GM12864 (cell line): ENCODE measurements at regions not wholly inside any gene's neighbourhood (a gene's known extent, or its start where the extent isn't known, plus 50 kb on each side); places are given as distances from the start of the nearest gene placed in this dataset.

ENCODE experiments used
- DNase-seq: peaks from one replicate; pipeline ENCODE4 v3.0.0-alpha.2; 2011; ENCODE audit warnings: low read depth
- H3K4me3 ChIP-seq: 2 replicates; pipeline ENCODE4 v1.5.1; 2011; ENCODE audit warnings: mild to moderate bottlenecking, low read depth, low read length, control low read depth
- TF ChIP-seq, protein P1 (sequence below): IDR thresholded peaks from 2 replicates; pipeline ENCODE4 v1.5.1; 2011; ENCODE audit warnings: low read depth, mild to moderate bottlenecking, moderate library complexity, low read length, control low read depth, inconsistent platforms; ENCODE audit errors: missing control alignments

DNA sequence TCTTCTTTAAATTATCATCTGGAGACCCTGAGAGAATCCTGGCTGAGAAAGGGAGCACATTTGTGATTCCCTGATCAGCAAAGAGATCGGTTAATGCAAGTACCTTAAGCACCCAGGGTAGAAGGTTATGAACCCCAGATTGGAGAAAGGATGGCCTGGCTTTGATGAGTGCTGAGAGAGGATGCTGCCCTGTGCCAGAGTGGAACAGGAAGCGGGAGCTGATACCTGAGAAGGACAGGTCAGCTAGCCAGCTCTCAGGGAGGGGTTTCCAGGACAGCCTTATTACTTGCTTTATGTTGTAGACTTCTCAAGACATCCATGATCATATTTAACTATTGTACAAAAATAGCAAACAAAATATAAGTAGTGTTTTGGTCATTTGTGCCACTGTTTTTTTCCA, 141.9 kb downstream of the GATB start:
- H3K4me3 ChIP-seq: no peak overlapping the region
- no peak for DNase-seq
- TF ChIP-seq, protein P1, sequence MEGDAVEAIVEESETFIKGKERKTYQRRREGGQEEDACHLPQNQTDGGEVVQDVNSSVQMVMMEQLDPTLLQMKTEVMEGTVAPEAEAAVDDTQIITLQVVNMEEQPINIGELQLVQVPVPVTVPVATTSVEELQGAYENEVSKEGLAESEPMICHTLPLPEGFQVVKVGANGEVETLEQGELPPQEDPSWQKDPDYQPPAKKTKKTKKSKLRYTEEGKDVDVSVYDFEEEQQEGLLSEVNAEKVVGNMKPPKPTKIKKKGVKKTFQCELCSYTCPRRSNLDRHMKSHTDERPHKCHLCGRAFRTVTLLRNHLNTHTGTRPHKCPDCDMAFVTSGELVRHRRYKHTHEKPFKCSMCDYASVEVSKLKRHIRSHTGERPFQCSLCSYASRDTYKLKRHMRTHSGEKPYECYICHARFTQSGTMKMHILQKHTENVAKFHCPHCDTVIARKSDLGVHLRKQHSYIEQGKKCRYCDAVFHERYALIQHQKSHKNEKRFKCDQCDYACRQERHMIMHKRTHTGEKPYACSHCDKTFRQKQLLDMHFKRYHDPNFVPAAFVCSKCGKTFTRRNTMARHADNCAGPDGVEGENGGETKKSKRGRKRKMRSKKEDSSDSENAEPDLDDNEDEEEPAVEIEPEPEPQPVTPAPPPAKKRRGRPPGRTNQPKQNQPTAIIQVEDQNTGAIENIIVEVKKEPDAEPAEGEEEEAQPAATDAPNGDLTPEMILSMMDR: no peak

DNA sequence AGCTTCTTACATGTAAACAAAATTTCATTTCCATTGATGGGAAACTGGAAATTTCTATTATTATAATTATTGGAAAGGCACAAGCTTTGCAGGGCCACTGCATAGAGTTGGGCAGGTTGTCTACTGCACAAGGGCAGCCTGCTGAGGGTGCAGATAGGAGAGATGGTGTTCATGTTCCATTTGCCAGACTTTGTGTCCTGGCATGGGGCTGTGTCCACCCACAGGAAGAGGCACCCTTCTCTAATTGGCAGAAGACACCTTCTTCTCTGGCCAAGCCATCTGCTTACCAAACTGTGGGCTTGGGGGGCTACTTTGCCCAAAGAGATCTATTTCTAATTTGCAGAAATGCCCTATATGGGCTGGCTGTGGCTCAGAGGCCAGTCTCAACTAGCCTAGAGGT, 140.7 kb downstream of the GATB start:
- no peak for DNase-seq
- H3K4me3 ChIP-seq: no peak overlapping the region
- TF ChIP-seq, protein P1: no peak
